Chondrocyte (in vitro differentiated cells): ENCODE measurements at regions not wholly inside any gene's neighbourhood (a gene's known extent, or its start where the extent isn't known, plus 50 kb on each side); places are given as distances from the start of the nearest gene placed in this dataset.
"Not testable (repeated sequence)": the region's sequence is repeated elsewhere in the genome, so short reads cannot be mapped to it uniquely, and the experiment has no call there.

Source experiments
- DNase-seq: peaks from one replicate; pipeline ENCODE4 v3.0.0; 2021; ENCODE audit warnings: mixed read lengths, low spot score
- H3K27ac Mint-ChIP-seq: one replicate; pipeline ENCODE4 v1.8.0; 2021; ENCODE audit warnings: mild to moderate bottlenecking, moderate library complexity, mixed read lengths; ENCODE audit not compliant: unreplicated experiment
- H3K27me3 Mint-ChIP-seq: 2 replicates; pipeline ENCODE4 v1.8.0; 2021; ENCODE audit warnings: low read depth, mixed read lengths
- H3K36me3 Mint-ChIP-seq: 2 replicates; pipeline ENCODE4 v1.8.0; 2021; ENCODE audit warnings: low read depth, mixed read lengths
- H3K4me1 Mint-ChIP-seq: 2 replicates; pipeline ENCODE4 v1.8.0; 2021; ENCODE audit warnings: low read depth, mild to moderate bottlenecking, mixed read lengths
- H3K4me3 Mint-ChIP-seq: one replicate; pipeline ENCODE4 v1.8.0; 2021; ENCODE audit warnings: mild to moderate bottlenecking, moderate library complexity, mixed read lengths; ENCODE audit not compliant: unreplicated experiment
- H3K9me3 Mint-ChIP-seq: 2 replicates; pipeline ENCODE4 v1.8.0; 2021; ENCODE audit warnings: low read depth, mixed read lengths
- TF ChIP-seq, protein P1 (sequence below): fragments of 200-600 bp; sonication (generic); IDR thresholded peaks from 2 replicates; pipeline ENCODE4 v1.5.0; 2021; ENCODE audit warnings: antibody characterized with exemption, mild to moderate bottlenecking, moderate library complexity

DNA sequence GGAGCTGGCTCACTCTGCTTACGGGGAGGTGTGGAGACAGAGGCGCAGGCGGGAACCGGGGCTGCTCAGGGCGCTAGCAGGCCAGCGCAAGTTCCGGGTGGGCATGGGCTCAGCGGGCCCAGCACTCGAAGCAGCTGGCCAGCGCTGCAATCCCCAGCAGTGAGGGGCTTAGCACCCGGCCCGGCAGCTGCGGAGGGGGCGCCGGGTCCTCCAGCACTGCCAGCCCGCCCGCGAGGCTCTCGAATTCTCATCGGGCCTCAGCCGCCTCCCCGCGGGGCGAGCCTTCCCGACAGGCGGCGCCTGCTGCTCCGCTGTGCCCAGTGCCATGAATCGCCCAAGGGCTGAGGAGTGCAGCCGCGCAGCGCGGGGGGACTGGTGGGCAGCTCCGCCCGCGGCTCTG lies 78.6 kb upstream of the MITF start:
- Mint-ChIP-seq H3K9me3 (peaks cover 7% of the 10 kb centered on the region), H3K4me3 (no peak overlapping the region), H3K27me3 (no peaks in the 10 kb centered on the region), H3K4me1 (peaks cover 22% of the 10 kb centered on the region), H3K27ac (no peak overlapping the region), H3K36me3 (no peaks in the 10 kb centered on the region)
- DNase-seq, result no peak
- TF ChIP-seq, protein P1, sequence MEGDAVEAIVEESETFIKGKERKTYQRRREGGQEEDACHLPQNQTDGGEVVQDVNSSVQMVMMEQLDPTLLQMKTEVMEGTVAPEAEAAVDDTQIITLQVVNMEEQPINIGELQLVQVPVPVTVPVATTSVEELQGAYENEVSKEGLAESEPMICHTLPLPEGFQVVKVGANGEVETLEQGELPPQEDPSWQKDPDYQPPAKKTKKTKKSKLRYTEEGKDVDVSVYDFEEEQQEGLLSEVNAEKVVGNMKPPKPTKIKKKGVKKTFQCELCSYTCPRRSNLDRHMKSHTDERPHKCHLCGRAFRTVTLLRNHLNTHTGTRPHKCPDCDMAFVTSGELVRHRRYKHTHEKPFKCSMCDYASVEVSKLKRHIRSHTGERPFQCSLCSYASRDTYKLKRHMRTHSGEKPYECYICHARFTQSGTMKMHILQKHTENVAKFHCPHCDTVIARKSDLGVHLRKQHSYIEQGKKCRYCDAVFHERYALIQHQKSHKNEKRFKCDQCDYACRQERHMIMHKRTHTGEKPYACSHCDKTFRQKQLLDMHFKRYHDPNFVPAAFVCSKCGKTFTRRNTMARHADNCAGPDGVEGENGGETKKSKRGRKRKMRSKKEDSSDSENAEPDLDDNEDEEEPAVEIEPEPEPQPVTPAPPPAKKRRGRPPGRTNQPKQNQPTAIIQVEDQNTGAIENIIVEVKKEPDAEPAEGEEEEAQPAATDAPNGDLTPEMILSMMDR, result no peak

DNA sequence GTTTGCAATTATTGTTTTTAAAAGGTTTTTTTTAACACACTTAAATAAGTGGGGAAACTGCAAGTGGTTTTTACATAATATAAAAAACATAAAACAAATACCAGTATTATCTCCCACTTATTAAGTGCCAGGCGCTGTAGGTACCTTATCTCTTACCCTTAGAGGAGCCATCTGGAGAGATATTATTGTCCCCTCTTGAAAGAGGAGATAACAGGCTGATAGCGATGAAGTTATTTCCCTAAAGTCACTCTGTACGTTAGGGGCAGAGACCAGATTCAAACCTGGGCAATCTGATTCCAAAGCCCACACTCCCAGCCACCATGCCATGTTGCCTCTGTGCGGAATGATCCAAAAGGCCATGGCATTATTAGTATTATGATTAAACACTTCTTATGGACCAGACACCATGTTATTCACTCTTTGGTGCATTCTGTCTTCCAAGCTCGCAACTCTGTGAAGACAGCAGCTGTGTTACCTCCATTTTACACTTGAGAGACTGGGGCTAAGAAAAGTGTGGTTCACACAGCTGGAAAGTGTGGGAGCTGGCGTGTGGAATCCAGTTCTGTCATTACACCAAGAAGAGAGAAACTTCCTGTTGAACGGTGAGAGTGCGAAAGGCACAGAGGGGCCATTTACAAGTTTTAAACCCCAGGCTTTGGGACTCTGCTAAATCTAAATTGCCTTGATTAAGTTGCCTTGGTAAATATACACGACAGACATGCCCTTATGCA lies 79.9 kb upstream of the MITF start:
- TF ChIP-seq, protein P1, result no peak
- H3K27ac Mint-ChIP-seq, result no peak overlapping the region

DNA sequence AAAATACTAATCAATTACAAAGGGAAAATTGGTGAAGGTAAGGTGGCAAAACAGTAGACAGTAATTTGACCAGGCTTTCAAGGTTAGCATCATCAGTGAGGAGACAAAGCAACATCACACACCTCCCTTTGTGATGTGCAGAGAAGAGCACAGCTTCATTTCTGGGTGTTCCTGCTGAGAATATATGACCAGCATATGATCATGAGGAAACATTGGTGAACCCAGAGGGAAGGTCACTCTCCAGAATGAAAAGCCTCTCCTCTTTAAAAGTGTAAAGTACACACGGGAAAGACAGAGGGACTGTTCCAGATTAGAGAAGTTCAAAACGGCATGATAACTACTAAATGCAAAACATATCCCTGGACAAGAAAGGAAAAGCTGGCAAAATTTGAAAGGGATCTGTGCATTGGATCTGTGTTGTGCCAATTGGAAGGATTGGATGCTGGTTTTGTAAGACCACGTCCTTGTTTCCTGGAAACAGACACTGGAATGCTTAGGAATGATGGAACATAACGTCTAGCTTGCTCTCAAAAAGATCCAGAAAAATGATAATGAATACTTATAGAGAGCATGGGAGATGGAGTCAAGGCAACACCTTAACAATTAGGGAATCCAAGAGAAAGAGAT lies 80.6 kb upstream of the MITF start:
- DNase-seq, result no peak
- no peak overlapping the region for H3K27ac Mint-ChIP-seq
- no peak overlapping the region for H3K4me3 Mint-ChIP-seq
- peaks cover 7% of the 10 kb centered on the region for H3K4me1 Mint-ChIP-seq
- TF ChIP-seq, protein P1, result no peak
- H3K9me3 Mint-ChIP-seq, result peaks cover 7% of the 10 kb centered on the region
- no peaks in the 10 kb centered on the region for H3K36me3 Mint-ChIP-seq
- H3K27me3 Mint-ChIP-seq, result no peaks in the 10 kb centered on the region

More for the DNA sequence above, 79.9 kb upstream of the MITF start:
- no peak for DNase-seq
- Mint-ChIP-seq H3K36me3 (no peaks in the 10 kb centered on the region), H3K4me1 (peaks cover 12% of the 10 kb centered on the region), H3K9me3 (peaks cover 7% of the 10 kb centered on the region), H3K4me3 (no peak overlapping the region), H3K27me3 (no peaks in the 10 kb centered on the region)

DNA sequence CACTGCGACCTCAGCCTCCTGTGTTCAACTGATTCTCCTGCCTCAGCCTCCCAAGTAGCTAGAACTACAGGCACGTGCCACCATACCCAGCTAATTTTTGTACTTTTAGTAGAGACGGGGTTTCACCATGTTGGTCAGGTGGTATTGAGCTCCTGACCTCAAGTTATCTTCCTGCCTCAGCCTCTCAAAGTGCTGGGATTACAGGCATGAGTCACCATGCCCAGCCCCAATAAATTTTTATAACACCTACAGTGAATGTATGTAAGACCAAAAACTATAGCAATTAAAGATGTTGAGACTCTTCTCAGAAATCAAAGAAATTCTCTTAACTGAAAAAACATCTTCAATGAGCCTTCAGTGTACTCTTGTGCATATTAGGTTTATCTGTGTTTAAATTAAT lies 82.2 kb upstream of the MITF start:
- not testable (repeated sequence) for H3K27me3 Mint-ChIP-seq, H3K36me3 Mint-ChIP-seq, H3K9me3 Mint-ChIP-seq, H3K4me1 Mint-ChIP-seq, H3K4me3 Mint-ChIP-seq, H3K27ac Mint-ChIP-seq, DNase-seq

DNA sequence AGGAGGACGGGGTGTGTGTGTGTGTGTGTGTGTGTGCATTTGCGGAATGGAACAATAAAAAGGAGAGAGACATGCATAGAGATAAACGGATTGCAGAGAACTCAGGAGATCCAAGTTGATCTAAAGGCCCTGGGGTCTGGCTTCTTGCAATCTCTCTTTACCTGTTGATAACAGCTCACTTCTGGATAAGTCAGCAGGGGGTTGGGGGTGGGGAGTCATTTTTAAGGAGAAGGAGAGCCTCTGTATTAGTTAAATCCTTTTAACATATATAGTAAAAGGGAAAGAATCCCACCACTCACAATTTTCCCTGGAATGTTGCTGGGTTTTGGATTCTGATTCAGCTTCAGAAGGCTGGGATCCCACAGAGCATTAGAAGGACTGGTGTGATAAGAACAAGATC lies 87.5 kb upstream of the MITF start:
- no peaks in the 10 kb centered on the region for H3K27me3 Mint-ChIP-seq
- TF ChIP-seq, protein P1, result no peak
- no peak overlapping the region for H3K4me3 Mint-ChIP-seq
- DNase-seq, result no peak
- H3K9me3 Mint-ChIP-seq, result no peaks in the 10 kb centered on the region
- peaks cover 36% of the 10 kb centered on the region for H3K4me1 Mint-ChIP-seq
- no peak overlapping the region for H3K27ac Mint-ChIP-seq
- no peaks in the 10 kb centered on the region for H3K36me3 Mint-ChIP-seq

DNA sequence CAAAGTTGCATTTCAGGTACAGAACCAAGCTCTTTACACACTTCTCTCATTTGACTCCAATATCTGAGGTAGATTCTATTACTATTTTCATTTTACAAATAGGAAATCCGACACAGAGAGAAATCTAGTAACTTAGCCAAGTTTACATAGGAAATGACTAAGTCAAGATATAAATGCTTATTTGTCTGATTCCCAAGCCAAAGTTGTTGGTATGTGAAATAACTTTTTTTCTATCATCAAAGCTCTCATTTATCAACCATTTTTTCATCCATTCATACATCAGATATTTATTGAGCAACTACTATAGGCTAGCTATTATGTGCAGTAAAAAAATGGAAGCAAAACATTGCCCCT lies 89.2 kb upstream of the MITF start:
- no peak overlapping the region for H3K4me3 Mint-ChIP-seq
- no peak overlapping the region for H3K27ac Mint-ChIP-seq
- H3K9me3 Mint-ChIP-seq, result no peaks in the 10 kb centered on the region
- TF ChIP-seq, protein P1, result no peak
- H3K27me3 Mint-ChIP-seq, result no peaks in the 10 kb centered on the region
- H3K4me1 Mint-ChIP-seq, result peaks cover 36% of the 10 kb centered on the region
- no peaks in the 10 kb centered on the region for H3K36me3 Mint-ChIP-seq
- no peak for DNase-seq
